ENCODE measurements at regions not wholly inside any gene's neighbourhood (a gene's known extent, or its start where the extent isn't known, plus 50 kb on each side); places are given as distances from the start of the nearest gene placed in this dataset.

- no peak overlapping the region for H3K4me3 Mint-ChIP-seq
- no peaks in the 10 kb centered on the region for H3K9me3 Mint-ChIP-seq
- no peak for DNase-seq
- H3K4me1 Mint-ChIP-seq, result no peaks in the 10 kb centered on the region
- H3K36me3 Mint-ChIP-seq (ENCODE audit: low read depth), result no peaks in the 10 kb centered on the region
- no peak overlapping the region for H3K27ac Mint-ChIP-seq
- intact Hi-C loops (cut with micrococcal nuclease), result no loop called here
- H3K27me3 Mint-ChIP-seq, result peaks cover 3% of the 10 kb centered on the region
These were observed 60.2 kb downstream of the ADAMTS1 start for GRCh38 chr21:26784974-26785373.

GRCh38 chr21:26783466-26784195 lies 61.6 kb downstream of the ADAMTS1 start:
- Mint-ChIP-seq H3K4me1 (no peaks in the 10 kb centered on the region), H3K27ac (no peak overlapping the region), H3K9me3 (no peaks in the 10 kb centered on the region), H3K36me3 (ENCODE audit: low read depth) (no peaks in the 10 kb centered on the region), H3K27me3 (peaks cover 3% of the 10 kb centered on the region), H3K4me3 (no peak overlapping the region)
- intact Hi-C loops (cut with micrococcal nuclease), result no loop called here
- DNase-seq, result no peak

- Mint-ChIP-seq H3K9me3 (no peaks in the 10 kb centered on the region), H3K27me3 (peaks cover 3% of the 10 kb centered on the region), H3K4me1 (no peaks in the 10 kb centered on the region), H3K27ac (no peak overlapping the region), H3K4me3 (no peak overlapping the region), H3K36me3 (ENCODE audit: low read depth) (no peaks in the 10 kb centered on the region)
- no peak for DNase-seq
- intact Hi-C loops (cut with micrococcal nuclease), result no loop called here
These were observed 62.5 kb downstream of the ADAMTS1 start for GRCh38 chr21:26782747-26783146.

- no peak overlapping the region for H3K27ac Mint-ChIP-seq
- H3K9me3 Mint-ChIP-seq, result no peaks in the 10 kb centered on the region
- no peak overlapping the region for H3K4me3 Mint-ChIP-seq
- intact Hi-C loops (cut with micrococcal nuclease), result no loop called here
- H3K4me1 Mint-ChIP-seq, result no peaks in the 10 kb centered on the region
- H3K27me3 Mint-ChIP-seq, result peaks cover 3% of the 10 kb centered on the region
- no peaks in the 10 kb centered on the region for H3K36me3 Mint-ChIP-seq (ENCODE audit: low read depth)
- no peak for DNase-seq
These were observed 62.9 kb downstream of the ADAMTS1 start for GRCh38 chr21:26782331-26782730.

GRCh38 chr21:26781331-26781730 lies 63.9 kb downstream of the ADAMTS1 start:
- no peak overlapping the region for H3K27ac Mint-ChIP-seq
- peaks cover 3% of the 10 kb centered on the region for H3K27me3 Mint-ChIP-seq
- H3K9me3 Mint-ChIP-seq, result no peaks in the 10 kb centered on the region
- no peaks in the 10 kb centered on the region for H3K4me1 Mint-ChIP-seq
- H3K4me3 Mint-ChIP-seq, result no peak overlapping the region
- H3K36me3 Mint-ChIP-seq (ENCODE audit: low read depth), result no peaks in the 10 kb centered on the region
- DNase-seq, result no peak
- intact Hi-C loops (cut with micrococcal nuclease), result no loop called here

- Mint-ChIP-seq H3K4me3 (no peak overlapping the region), H3K4me1 (no peaks in the 10 kb centered on the region), H3K36me3 (ENCODE audit: low read depth) (no peaks in the 10 kb centered on the region), H3K27ac (no peak overlapping the region), H3K27me3 (no peaks in the 10 kb centered on the region), H3K9me3 (no peaks in the 10 kb centered on the region)
- DNase-seq, result no peak
- intact Hi-C loops (cut with micrococcal nuclease), result no loop called here
These were observed 68.0 kb downstream of the ADAMTS1 start for GRCh38 chr21:26777166-26777565.

GRCh38 chr21:26776310-26777021 lies 68.7 kb downstream of the ADAMTS1 start:
- Mint-ChIP-seq H3K4me1 (no peaks in the 10 kb centered on the region), H3K27ac (no peak overlapping the region)
- intact Hi-C loops (cut with micrococcal nuclease), result no loop called here

GRCh38 chr21:26773058-26773457 lies 72.2 kb downstream of the ADAMTS1 start:
- intact Hi-C loops (cut with micrococcal nuclease), result loop anchor here (5.0 kb wide), 1 partner anchor 74 kb away; the partner anchor contains the start of gene ADAMTS1
- no peaks in the 10 kb centered on the region for H3K27me3 Mint-ChIP-seq
- H3K4me1 Mint-ChIP-seq, result no peaks in the 10 kb centered on the region
- H3K36me3 Mint-ChIP-seq (ENCODE audit: low read depth), result no peaks in the 10 kb centered on the region
- no peak overlapping the region for H3K27ac Mint-ChIP-seq
- H3K4me3 Mint-ChIP-seq, result no peak overlapping the region
- no peak for DNase-seq
- H3K9me3 Mint-ChIP-seq, result no peaks in the 10 kb centered on the region

More at GRCh38 chr21:26776310-26777021, 68.7 kb downstream of the ADAMTS1 start:
- DNase-seq, result no peak
- Mint-ChIP-seq H3K36me3 (ENCODE audit: low read depth) (no peaks in the 10 kb centered on the region), H3K4me3 (no peak overlapping the region), H3K9me3 (no peaks in the 10 kb centered on the region), H3K27me3 (no peaks in the 10 kb centered on the region)

GRCh38 chr21:26769613-26770188 lies 75.5 kb downstream of the ADAMTS1 start:
- intact Hi-C loops (cut with micrococcal nuclease), result loop anchor here (5.0 kb wide), 1 partner anchor 78 kb away; the partner anchor contains the start of gene ADAMTS1
- no peak for DNase-seq
- Mint-ChIP-seq H3K9me3 (no peaks in the 10 kb centered on the region), H3K36me3 (ENCODE audit: low read depth) (no peaks in the 10 kb centered on the region), H3K4me1 (no peaks in the 10 kb centered on the region), H3K27me3 (no peaks in the 10 kb centered on the region), H3K27ac (no peak overlapping the region), H3K4me3 (no peak overlapping the region)

GRCh38 chr21:26766826-26767325 lies 78.3 kb downstream of the ADAMTS1 start:
- intact Hi-C loops (cut with micrococcal nuclease), result no loop called here
- no peaks in the 10 kb centered on the region for H3K36me3 Mint-ChIP-seq (ENCODE audit: low read depth)
- no peaks in the 10 kb centered on the region for H3K4me1 Mint-ChIP-seq
- no peaks in the 10 kb centered on the region for H3K9me3 Mint-ChIP-seq
- no peak for DNase-seq
- no peak overlapping the region for H3K27ac Mint-ChIP-seq
- H3K27me3 Mint-ChIP-seq, result no peaks in the 10 kb centered on the region
- H3K4me3 Mint-ChIP-seq, result no peak overlapping the region

- Mint-ChIP-seq H3K27me3 (no peaks in the 10 kb centered on the region), H3K27ac (no peak overlapping the region), H3K4me1 (no peaks in the 10 kb centered on the region), H3K9me3 (no peaks in the 10 kb centered on the region), H3K4me3 (no peak overlapping the region), H3K36me3 (ENCODE audit: low read depth) (no peaks in the 10 kb centered on the region)
- intact Hi-C loops (cut with micrococcal nuclease), result no loop called here
- DNase-seq, result no peak
These were observed 83.9 kb downstream of the ADAMTS1 start for GRCh38 chr21:26761174-26761915.

GRCh38 chr21:26759731-26760130 lies 85.5 kb downstream of the ADAMTS1 start:
- Mint-ChIP-seq H3K4me3 (no peak overlapping the region), H3K27ac (no peak overlapping the region), H3K36me3 (ENCODE audit: low read depth) (no peaks in the 10 kb centered on the region), H3K9me3 (no peaks in the 10 kb centered on the region), H3K4me1 (no peaks in the 10 kb centered on the region), H3K27me3 (no peaks in the 10 kb centered on the region)
- no peak for DNase-seq
- intact Hi-C loops (cut with micrococcal nuclease), result no loop called here

- Mint-ChIP-seq H3K4me1 (no peaks in the 10 kb centered on the region), H3K36me3 (ENCODE audit: low read depth) (no peaks in the 10 kb centered on the region), H3K4me3 (no peak overlapping the region), H3K27ac (no peak overlapping the region), H3K27me3 (no peaks in the 10 kb centered on the region), H3K9me3 (no peaks in the 10 kb centered on the region)
- DNase-seq, result no peak
- intact Hi-C loops (cut with micrococcal nuclease), result no loop called here
These were observed 86.9 kb downstream of the ADAMTS1 start for GRCh38 chr21:26758083-26758880.
